ENCODE measurements at regions not wholly inside any gene's neighbourhood (a gene's known extent, or its start where the extent isn't known, plus 50 kb on each side); places are given as distances from the start of the nearest gene placed in this dataset.

- H3K4me1 ChIP-seq (ENCODE audit: control insufficient read depth in 2 of 3, insufficient read depth in 2 of 3, low read depth in 1 of 3, low read length in 3 of 3), result peaks cover 0 to 2% (median 0%) of the 10 kb centered on the region in 3 donors
- H3K27ac ChIP-seq (ENCODE audit: low read depth in 2 of 2, low read length in 2 of 2), result no peak overlapping the region
- no peak overlapping the region for H3K9ac ChIP-seq (ENCODE audit: low read length in 3 of 3)
- no peaks in the 10 kb centered on the region for H3K9me3 ChIP-seq (ENCODE audit: control insufficient read depth in 2 of 3, insufficient read depth in 1 of 3, low read length in 3 of 3)
- DNase-seq (no peak), FAIRE-seq (no peak)
- no peak for TF ChIP-seq CTCF (IDR thresholded peaks at IDR 0.05; ENCODE audit: borderline replicate concordance, extremely low read depth, insufficient read depth)
- no peaks in the 10 kb centered on the region for H3K27me3 ChIP-seq (ENCODE audit: control insufficient read depth, insufficient read depth, low read length)
- intact Hi-C loops (cut with DNase I), result no loop called here
- no peaks in the 10 kb centered on the region for H3K36me3 ChIP-seq (ENCODE audit: control insufficient read depth in 2 of 3, insufficient read depth in 3 of 3, low read length in 3 of 3)
- no peak overlapping the region for H3K4me3 ChIP-seq (ENCODE audit: low read length in 3 of 3)
Observed at GRCh38 chr10:14407567-14407966, 76.8 kb upstream of the FRMD4A start.

GRCh38 chr10:14405076-14406065 is 74.6 kb upstream of the FRMD4A start:
- no peak for FAIRE-seq
- H3K4me3 ChIP-seq (ENCODE audit: low read length in 3 of 3), result no peak overlapping the region
- no peaks in the 10 kb centered on the region for H3K9me3 ChIP-seq (ENCODE audit: control insufficient read depth in 2 of 3, insufficient read depth in 1 of 3, low read length in 3 of 3)
- H3K36me3 ChIP-seq (ENCODE audit: control insufficient read depth in 2 of 3, insufficient read depth in 3 of 3, low read length in 3 of 3), result no peaks in the 10 kb centered on the region
- H3K27ac ChIP-seq (ENCODE audit: low read depth in 2 of 2, low read length in 2 of 2), result no peak overlapping the region
- no peak for DNase-seq
- intact Hi-C loops (cut with DNase I), result no loop called here
- peaks cover 0 to 2% (median 0%) of the 10 kb centered on the region in 3 donors for H3K4me1 ChIP-seq (ENCODE audit: control insufficient read depth in 2 of 3, insufficient read depth in 2 of 3, low read depth in 1 of 3, low read length in 3 of 3)
- H3K9ac ChIP-seq (ENCODE audit: low read length in 3 of 3), result no peak overlapping the region
- TF ChIP-seq CTCF (IDR thresholded peaks at IDR 0.05; ENCODE audit: borderline replicate concordance, extremely low read depth, insufficient read depth), result no peak
- no peaks in the 10 kb centered on the region for H3K27me3 ChIP-seq (ENCODE audit: control insufficient read depth, insufficient read depth, low read length)

- FAIRE-seq (no peak), DNase-seq (no peak)
- H3K27ac ChIP-seq (ENCODE audit: low read depth in 2 of 2, low read length in 2 of 2), result no peak overlapping the region
- H3K27me3 ChIP-seq (ENCODE audit: control insufficient read depth, insufficient read depth, low read length), result no peaks in the 10 kb centered on the region
- H3K4me3 ChIP-seq (ENCODE audit: low read length in 3 of 3), result no peak overlapping the region
- no peak overlapping the region for H3K9ac ChIP-seq (ENCODE audit: low read length in 3 of 3)
- H3K36me3 ChIP-seq (ENCODE audit: control insufficient read depth in 2 of 3, insufficient read depth in 3 of 3, low read length in 3 of 3), result no peaks in the 10 kb centered on the region
- intact Hi-C loops (cut with DNase I), result no loop called here
- H3K9me3 ChIP-seq (ENCODE audit: control insufficient read depth in 2 of 3, insufficient read depth in 1 of 3, low read length in 3 of 3), result no peaks in the 10 kb centered on the region
- no peak for TF ChIP-seq CTCF (IDR thresholded peaks at IDR 0.05; ENCODE audit: borderline replicate concordance, extremely low read depth, insufficient read depth)
- peaks cover 0 to 2% (median 0%) of the 10 kb centered on the region in 3 donors for H3K4me1 ChIP-seq (ENCODE audit: control insufficient read depth in 2 of 3, insufficient read depth in 2 of 3, low read depth in 1 of 3, low read length in 3 of 3)
Observed at GRCh38 chr10:14403881-14404623, 73.3 kb upstream of the FRMD4A start.
